Panc1 (cell line): ENCODE measurements at regions not wholly inside any gene's neighbourhood (a gene's known extent, or its start where the extent isn't known, plus 50 kb on each side); places are given as distances from the start of the nearest gene placed in this dataset.

Source experiments
- CTCF ChIP-seq: fragments of 450-650 bp; IDR thresholded peaks from 2 replicates; pipeline ENCODE4 v1.5.1; 2017; ENCODE audit warnings: mild to moderate bottlenecking
- POLR2AphosphoS5 ChIP-seq: IDR thresholded peaks from 2 replicates; pipeline ENCODE4 v1.6.1; 2012; ENCODE audit warnings: mild to moderate bottlenecking, low read depth, low read length, moderate library complexity
- REST ChIP-seq, 2 experiments: IDR thresholded peaks; 2 replicates each; pipeline ENCODE4 v1.6.1; 2011 to 2012; ENCODE audit warnings: low read depth in 2 of 2, control low read depth in 1 of 2, low read length in 1 of 2, mild to moderate bottlenecking in 1 of 2, moderate library complexity in 1 of 2; ENCODE audit not compliant: insufficient read depth in 1 of 2

GRCh38 chr7:94080551-94080950, 76.4 kb upstream of the BET1 start:
- no peak for TF ChIP-seq CTCF
- no peak for TF ChIP-seq POLR2AphosphoS5
- no peak for TF ChIP-seq REST (IDR thresholded peaks at IDR 0.05; ENCODE audit: insufficient read depth in 1 of 2, low read depth in 2 of 2, low read length in 1 of 2)
